ENCODE measurements at regions not wholly inside any gene's neighbourhood (a gene's known extent, or its start where the extent isn't known, plus 50 kb on each side); places are given as distances from the start of the nearest gene placed in this dataset.

- TF ChIP-seq CTCF (IDR thresholded peaks at IDR 0.05; ENCODE audit: low read length) (no peak), EZH2 (IDR thresholded peaks at IDR 0.05; ENCODE audit: borderline replicate concordance, low read length) (no peak)
Observed at GRCh38 chr2:78541451-78542267, 483.8 kb upstream of the REG3G start.

Measured in OCI-LY1 (cell line).